Left renal pelvis (tissue), 4 donors: ENCODE measurements at regions not wholly inside any gene's neighbourhood (a gene's known extent, or its start where the extent isn't known, plus 50 kb on each side); places are given as distances from the start of the nearest gene placed in this dataset.
"Not testable (repeated sequence)": the region's sequence is repeated elsewhere in the genome, so short reads cannot be mapped to it uniquely, and the experiment has no call there.

ENCODE experiments used
- DNase-seq, 4 donors: peaks; one replicate each; pipeline ENCODE4 v3.0.0-alpha.2; 2013; ENCODE audit warnings: low read depth in 4 of 4, low spot score in 3 of 4

DNA sequence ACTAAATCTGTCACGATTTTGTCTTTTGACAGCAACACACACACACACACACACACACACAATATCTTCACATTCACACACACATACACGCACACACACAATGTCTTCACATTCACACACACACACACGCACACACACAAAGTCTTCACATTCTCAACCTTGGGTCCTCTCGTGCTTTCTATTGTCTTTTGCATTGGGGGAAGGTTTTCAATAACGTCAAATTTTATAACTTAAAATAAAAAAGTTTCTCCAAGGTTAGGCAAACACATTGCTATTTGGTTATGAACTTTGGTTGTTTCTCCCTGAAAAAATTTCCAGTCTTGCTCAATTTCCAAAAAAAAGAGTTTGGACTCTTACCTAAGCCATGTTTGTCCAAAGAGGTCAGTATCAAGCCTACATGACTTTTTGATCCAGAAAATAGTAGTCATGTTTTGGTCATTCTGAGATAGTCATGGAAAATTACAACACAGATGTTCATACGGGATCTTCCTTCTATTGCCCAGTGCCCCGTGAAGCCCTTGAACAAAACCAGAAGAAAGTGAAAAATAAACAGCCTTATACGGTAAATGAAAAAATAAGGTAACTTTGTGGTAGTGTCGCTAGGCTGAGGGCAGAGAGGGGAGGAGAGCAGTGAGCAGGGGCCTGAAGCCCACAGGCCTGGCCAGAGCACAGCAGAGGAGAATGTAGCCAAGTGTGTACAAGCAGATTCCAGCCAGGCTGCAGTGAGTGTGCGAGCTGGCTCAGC is 542.8 kb upstream of the ID2 start:
- no peak for DNase-seq

DNA sequence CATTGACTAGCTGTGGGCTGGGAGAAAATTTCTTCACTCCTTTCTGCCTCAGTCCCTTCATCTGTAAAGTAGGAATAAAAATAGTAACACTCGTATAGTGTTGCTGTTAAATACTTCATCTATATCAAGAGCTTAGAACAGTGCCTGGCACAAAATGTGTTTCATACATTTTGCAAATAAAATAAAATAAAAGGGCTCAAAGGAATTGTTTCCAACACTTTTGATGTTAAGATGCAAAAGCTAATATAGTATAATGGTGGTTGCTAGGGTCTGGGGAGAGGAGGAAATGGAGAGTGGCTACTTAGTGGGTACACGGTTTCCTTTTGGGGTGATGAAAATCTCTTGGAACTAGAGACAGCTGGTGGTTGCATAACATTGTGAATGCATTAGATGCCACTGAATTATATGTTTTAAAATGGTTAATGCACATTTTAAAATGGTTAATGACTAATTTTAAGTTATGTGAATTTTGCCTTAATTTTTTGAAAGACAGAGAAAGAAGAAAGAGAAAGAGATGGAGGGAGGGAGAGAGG is 542.1 kb upstream of the ID2 start:
- DNase-seq, result no peak

DNA sequence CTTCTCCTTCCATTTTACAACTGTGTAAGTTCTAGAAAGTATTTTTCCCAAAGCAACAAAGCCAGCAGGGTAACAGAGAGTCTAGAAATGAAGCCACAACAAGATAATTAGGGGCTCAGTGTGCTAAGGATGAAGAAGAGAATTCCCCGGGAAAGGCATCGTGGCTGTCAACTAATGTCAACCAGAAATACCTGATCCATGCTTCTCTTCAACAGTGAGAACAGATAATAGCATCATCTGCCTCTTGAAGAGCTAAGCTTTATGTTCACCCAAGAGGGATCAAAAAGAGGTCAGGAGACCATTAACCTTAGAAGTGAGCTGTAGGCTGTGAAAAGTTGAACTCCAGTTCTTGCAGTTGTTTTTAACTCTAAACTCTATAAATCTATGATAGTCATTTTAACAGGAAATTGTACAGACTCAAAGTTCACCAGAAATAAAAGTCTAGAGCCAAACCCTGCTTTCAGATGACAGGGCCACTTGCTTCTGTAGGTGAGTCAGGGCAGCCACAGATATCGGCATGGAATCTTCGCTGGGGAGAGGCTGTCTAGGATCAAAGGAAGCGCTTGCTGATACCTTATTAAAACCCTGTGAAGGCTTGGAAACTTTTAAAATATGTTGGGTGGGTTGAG is 540.7 kb upstream of the ID2 start:
- DNase-seq, result no peak

DNA sequence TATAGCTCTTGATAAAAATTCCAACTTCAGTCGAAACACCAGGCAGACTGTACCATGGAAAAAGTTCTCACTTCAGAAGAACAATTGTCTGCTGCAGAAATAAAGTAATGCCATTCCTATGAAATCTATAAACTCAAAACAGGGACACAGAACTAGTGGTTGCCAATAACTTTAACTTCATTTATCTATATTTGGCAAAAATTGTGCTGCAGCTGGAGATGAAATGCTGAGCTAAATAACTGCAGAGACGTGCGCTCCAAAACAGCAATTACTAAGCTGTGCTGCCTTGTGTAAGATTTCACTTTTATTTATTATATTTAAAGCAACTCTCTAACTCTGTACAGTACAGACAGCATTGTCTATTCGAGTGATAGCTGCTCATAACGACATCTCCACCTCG is 540.1 kb upstream of the ID2 start:
- DNase-seq, result no peak

DNA sequence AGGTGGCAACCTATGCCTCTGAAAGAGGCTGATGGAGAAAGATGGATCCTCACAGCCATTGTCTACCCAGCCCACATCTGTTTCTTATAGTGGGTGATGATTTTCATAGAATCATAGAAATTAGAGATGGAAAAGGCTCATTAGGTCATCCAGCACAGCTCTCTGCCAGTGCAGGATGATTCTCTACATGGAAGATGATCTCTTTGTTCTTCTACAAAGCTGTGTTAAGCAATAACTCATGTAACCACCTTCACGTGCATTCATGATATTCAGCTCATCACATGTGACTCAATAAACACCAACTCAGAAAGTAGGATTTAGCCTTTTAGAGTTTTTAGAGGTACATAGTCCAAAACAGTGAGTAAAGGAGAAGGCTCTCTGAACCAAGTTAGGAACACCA is 539.4 kb upstream of the ID2 start:
- DNase-seq, result no peak

DNA sequence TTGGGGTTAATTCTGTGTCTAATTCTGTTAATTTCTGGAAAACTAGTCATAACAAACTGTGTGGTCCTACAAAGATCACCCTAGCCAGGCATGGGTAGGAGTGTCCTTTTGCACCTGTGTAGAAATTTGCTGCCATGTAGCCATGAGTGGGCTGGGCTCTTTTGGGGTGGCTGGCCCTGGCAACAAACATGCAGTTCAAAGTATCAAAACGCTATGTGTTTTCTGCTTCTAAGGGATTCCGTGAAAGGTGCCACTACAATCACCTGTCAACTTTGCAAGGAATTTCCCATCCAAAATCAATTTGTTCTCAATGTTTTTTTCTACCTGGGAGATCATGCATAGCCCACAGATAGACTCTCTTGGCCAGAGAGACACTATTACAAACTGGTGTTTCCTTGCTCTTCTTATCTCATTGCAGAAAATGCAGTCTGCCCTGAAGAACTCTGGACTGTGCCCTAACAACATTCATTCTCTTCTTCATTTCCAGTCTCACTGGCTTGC is 537.7 kb upstream of the ID2 start:
- no peak for DNase-seq

DNA sequence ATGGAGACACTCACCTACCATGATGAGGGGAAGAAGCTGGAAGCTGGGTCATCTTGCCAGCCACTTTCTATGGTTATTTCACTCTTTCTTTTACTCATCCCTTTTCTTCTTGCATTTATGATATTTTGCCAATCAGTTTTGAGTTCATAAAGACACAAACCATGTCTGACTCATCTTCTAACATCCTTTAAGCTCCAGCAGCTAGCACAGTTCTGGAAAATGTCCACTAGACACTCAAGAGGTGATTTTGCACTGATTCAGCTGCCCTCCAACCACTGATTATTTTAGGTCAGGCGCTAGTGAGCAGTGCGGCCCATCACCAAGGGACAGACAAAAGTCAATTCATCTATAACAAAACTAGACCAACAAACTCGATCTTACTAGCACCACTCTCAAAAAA is 537.1 kb upstream of the ID2 start:
- no peak for DNase-seq

DNA sequence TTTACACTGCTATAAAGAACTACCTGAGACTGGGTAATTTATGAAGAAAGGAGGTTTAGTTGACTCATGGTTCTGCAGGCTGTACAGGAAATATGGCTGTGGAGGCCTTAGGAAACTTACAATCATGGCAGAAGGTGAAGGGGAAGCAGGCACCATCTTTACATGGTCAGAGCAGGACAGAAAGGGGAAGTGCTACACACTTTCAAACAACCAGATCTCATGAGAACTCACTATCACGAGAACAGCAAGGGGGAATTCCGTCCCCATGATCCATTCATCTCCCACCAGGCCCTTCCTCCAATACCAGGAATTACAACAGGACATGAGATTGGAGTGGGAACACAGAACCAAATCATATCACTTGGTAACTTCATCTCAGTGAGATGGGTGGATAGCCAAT is 536.5 kb upstream of the ID2 start:
- DNase-seq, result not testable (repeated sequence)

DNA sequence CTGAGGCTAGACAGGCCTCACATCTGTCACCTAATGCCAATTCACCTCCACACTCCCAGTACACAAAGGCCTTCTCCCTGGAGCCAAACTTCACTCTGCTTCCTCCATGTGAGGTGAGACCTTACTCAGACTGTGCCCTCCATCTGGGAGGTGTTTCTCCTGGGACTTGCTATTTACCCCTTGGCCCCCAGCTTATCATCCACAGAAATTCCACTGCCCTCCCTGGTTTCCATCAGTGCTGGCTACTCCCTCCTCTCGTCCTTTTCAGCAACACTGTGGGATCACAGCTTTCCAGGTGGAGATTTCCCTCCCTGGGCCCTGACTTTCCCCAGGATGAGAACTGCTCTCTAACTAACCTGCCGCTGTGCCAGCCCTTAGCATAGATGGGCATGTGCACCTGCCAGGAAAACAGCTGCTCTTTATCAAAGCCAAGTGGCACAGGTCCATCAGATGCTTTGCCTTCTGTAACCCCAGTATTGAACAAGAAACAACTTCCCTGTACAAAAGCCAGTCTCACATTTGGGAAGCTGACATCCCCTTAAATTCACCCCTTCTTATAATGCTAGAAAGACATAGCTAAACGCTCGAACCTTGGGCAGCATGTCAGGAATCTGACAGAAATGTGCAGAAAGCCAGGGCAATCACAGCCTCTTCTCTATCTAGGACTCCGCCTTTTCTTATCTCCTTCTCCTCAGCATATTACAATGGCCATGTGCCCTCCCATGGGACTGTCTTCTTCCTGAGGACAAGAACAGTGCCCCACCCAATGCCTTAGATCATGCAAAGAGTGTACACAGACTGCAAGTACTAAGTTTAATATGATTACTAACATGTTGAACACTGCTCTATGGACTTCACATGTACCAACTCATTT is 535.5 kb upstream of the ID2 start:
- DNase-seq, result no peak

DNA sequence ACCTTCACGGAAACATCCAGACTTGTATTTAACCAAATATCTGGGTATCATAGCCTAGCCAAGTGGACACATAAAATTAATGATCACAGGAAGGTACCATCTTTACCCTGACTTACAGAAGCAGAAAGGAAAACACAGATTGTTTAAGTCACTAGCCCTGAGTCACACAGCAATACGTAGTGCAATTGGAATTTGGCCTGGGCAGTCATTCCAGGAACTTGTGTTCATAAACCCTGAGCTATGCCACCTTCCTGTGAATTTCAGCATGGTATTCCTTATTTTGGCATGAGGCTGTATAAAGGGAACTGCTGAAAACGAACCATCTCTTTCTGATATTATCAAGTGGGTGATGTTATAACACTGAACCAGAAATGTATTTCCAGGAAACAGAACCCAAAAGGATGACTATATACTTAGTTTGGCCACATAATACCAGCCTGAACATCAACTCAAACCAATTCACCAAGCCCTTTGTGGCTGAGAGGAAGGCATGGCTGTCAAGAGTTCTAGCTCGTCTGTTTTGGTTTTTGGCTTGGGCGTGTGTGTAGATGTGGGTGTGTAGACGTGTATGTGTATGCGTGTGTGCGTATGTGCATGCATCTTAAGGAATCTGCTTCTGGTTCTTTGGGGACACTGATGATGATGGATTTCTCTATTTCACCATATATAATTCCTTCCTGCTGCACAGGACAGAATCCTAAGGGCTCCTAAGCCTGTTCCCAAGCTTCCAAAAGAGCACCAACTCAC is 533.4 kb upstream of the ID2 start:
- DNase-seq, result no peak

DNA sequence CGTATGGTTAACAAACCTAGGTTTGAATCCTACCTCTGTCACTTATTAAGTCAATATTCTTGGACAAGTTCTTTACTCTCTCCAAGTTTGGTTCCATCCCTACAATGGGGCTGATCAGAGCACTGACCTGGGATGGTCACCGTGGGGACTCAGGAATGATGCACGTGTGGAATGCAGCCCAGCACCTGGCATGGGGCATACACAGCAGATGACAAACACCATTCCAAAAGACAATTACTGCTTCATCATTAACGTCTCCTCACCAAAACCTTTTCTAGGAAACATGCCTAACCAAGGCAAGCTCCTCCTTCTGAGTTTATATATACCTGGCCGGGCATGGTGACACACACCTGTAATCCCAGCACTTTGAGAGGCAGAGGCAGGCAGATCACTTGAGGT is 532.9 kb upstream of the ID2 start:
- DNase-seq, result no peak

DNA sequence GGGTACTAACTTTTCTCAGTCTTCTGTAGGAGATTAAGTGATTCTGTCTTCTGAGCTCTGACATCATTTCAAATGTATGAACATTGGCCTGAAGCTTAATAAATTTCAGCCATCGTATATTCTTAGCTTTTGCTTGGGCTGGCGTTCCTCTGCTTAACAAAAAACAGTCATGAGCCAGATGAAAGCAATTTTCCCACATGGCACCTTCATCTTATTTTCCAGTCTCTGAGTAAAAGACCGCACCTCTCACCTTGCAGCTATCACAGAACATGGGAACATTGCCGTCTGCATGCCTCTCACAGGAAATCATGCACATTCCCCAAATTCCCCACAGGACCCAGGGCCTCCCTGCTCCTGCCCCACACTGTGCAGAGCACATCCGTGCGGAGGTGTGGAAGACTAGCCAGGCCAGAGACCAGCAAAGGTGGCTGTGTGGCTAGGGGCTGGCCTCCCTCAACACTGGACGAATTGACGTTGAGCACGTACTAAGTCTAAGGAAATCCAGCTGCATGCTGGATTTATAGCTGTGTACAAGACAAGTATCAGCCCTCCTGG is 531.8 kb upstream of the ID2 start:
- no peak for DNase-seq

DNA sequence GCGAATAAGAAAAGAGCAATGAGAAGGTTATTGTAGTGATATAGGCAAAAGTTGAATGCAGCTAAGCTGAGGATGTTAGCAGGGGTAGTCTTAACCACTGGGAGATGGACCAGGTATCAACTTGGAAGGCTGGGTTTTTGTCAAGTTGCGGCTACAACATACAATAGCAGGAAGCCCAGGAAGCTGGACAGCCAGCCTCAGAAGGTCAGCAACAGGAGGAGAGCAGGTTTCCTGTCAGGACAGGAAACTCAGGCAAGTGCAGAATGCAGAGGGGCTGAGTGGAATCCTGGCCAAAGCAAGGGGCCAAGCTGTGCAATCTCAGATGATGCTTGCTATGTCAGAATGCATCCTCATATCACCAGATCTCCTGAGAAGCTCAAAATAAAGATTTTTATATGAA is 530.0 kb upstream of the ID2 start:
- DNase-seq, result no peak

DNA sequence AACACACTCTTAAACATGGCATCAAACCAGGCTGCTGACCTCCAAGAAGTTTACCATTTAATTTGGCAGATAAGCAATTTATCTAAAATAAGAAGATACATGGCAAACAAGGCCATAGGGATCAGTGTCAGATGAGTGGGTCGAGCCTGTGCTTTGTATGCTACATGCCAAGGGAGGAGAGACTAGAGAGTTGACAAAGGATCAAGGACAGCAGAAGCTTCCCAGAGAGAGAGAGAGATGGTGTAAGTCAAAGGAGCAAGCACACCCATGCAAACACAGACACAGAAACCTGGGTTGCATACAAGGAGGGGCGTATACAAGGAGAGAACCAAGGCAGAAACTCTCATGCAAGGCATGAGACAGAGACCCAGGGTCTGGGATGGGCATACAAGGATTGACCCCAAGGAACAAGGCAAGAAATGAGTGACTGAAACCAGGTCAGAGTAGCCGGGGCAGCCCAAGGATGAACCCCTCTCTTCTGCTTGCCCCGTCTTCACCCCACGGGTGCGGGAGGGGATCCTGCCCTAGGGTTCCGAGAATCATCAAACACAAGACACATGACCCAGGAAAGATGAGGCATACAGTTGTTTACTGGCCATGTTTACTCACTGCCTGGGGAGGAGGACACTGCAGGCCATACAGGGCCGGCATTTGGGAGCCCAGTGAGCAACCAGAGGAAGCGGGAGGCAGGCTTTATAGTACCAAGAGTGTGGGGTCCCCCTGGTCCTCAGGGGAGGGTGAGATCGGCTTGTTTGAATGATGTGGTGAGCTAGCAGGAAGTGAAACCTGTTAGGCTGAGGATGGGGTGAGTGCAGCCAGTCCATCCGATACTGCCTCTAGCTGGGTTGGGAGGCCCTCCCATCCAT is 529.2 kb upstream of the ID2 start:
- no peak for DNase-seq

DNA sequence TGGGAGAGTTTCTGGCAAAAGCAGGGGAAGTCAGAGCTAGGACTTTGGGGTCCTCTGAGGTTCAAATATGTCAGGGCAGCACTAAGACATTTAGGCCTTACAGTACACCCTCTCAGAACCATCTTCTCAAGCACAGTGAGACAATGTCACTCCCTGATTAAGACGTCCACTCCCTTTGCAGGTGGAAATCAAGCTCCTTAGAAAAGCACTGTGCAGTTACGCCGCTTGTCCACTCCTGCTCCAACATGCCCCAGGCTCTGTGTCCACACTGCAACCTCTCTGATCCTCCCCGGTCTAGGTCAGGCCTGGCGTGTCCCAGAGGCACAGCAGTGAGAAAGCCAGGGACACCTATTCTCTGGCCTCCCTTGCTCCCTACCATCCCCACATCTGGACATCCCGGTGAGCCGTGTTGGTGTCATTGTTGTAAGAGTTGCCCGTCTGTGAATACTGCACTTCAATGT is 528.6 kb upstream of the ID2 start:
- DNase-seq, result no peak

DNA sequence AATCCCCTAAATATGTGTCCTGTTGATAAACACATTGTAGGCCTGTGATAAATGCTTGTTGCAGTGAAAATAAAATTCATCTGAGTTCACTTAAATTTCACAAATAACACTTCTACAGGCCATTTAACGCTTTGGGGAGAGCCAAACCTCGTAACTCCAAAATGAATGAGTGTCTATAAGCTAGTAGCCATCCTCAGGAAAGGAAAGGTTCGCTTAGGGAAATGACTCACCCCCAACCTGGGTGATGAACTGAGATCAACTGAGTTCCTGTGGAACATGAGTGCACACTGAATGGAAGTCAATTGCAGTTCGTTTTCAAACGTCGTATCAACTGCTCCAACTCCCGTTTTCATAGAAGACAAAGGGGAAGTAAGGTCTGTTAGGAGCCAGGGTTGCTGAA is 527.6 kb upstream of the ID2 start:
- no peak for DNase-seq

DNA sequence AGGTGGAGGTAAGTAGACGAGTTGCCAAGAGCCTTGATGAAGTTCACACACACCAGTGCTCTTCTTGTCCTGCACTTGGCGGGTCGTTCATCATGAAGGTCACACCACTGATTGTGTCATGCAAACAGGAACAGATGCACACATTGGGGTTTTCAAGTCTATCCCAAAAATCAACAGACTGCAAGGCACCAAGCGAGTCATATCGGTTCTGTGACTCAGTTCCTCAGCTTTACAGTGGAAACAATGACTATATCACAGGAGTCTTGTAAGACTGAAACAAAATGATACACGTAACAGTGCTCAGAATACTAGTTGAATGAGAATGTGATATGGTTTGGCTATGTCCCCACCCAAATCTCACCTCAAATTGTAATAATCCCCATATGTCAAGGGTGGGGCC is 526.9 kb upstream of the ID2 start:
- DNase-seq, result no peak

DNA sequence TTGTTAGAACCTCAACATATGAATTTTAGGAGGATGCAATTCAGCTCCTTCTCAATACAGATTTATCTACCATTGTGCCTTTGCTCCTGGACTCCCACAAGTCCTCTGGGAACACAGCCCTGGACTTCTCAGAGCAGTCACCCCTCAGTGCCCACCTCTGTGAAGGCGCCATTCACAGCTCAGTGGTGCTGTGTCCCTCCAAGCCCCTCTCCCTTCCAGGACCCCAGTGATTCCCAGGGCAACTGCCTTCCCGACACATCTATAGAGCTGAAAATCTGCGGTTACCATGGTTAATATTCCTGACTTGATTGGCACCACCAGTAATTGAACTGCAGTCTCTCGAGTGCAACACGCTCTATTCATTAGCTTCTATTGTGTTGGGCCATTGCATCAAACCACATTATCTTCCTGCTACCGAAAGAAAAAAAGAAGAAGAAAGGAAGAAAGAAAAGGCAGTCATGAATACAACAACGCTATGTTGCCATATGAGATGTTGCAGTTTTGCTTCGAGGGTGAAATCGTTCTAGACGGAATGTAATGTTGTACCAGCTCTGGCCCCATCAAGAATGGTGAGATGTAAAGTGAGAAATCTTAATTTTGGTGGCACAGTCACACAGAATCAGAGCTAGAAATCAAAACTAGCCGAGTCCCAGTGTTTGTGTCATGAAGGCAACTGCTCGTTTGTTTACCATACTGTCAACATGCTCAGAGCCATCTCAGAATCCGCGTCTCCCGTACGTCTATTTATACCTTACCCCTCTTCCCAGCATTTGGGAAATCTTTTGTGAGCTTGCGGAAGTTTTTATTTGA is 524.0 kb upstream of the ID2 start:
- no peak for DNase-seq
